Activated CD8-positive, alpha-beta memory T cell treated with anti-CD3 and anti-CD28 coated beads, Interleukin-2, amount 50 U/mL, for 48 hours (primary cell): ENCODE measurements at regions not wholly inside any gene's neighbourhood (a gene's known extent, or its start where the extent isn't known, plus 50 kb on each side); places are given as distances from the start of the nearest gene placed in this dataset.
"Not testable (repeated sequence)": the region's sequence is repeated elsewhere in the genome, so short reads cannot be mapped to it uniquely, and the experiment has no call there.

Experiments
- DNase-seq: peaks from one replicate; pipeline ENCODE4 v3.0.0-alpha.2; 2020

GRCh38 chr4:138413273-138413672, 171.1 kb upstream of the SLC7A11 start:
- DNase-seq: no peak

DNA sequence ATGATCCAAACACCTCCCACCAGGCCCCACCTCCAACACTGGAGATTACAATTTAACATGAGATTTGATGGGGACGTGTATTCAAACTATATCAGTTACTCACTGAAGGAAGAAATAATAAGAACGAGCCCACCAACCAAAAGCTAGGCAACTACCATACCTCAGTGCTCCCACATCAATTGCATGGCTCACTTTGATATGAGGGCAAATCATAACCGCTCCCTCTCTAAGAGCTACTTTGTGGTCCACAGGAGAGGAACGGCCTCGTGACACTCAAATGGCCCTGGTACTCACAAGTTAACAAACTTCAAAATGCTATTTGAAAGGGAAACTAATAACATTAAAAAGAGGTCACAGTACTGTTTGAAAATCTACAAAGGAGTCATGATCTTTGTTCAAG, 170.7 kb upstream of the SLC7A11 start:
- DNase-seq: no peak

- no peak for DNase-seq
These were observed 168.1 kb upstream of the SLC7A11 start for GRCh38 chr4:138410266-138410665.

DNA sequence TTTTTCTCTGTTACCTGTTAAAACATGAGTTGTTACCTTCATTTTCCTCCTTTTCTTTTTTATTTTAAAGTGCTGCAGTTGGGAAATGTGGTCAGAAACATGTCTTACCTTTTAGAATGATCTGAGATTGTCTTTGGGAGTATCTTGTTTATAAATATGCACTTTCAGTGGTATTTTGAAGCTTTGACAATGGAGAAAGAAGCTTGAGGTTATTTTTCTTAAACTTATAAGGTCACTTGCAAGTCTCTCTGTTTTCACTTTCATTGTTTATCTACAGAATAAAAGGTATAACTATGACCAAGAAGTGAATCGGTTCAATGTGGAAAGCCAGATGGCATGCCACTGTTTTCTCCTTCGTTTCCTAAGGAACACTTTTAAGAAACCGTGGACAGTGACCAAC, 167.5 kb upstream of the SLC7A11 start:
- DNase-seq: no peak

- DNase-seq: no peak
These were observed 166.6 kb upstream of the SLC7A11 start for GRCh38 chr4:138408758-138409157.

DNA sequence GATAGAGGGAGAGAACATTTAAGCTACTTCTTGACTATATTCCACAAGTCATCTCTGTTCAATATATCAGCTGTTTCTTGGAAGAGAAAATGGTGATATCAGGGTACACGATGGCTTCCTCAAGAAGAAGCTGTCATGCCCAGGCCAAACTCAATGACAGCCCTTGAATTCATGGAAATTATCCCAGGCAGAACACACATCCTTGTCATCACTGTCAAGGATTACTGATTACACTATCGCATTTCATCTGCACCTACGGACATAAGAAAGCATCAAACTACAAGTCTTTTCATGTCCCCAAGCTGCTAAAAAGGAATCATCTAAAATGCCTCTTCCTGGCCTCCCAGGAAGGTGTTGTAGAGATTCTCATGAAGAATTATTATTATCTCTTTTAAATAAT, 165.2 kb upstream of the SLC7A11 start:
- no peak for DNase-seq

GRCh38 chr4:138406876-138407275, 164.7 kb upstream of the SLC7A11 start:
- DNase-seq: no peak

DNA sequence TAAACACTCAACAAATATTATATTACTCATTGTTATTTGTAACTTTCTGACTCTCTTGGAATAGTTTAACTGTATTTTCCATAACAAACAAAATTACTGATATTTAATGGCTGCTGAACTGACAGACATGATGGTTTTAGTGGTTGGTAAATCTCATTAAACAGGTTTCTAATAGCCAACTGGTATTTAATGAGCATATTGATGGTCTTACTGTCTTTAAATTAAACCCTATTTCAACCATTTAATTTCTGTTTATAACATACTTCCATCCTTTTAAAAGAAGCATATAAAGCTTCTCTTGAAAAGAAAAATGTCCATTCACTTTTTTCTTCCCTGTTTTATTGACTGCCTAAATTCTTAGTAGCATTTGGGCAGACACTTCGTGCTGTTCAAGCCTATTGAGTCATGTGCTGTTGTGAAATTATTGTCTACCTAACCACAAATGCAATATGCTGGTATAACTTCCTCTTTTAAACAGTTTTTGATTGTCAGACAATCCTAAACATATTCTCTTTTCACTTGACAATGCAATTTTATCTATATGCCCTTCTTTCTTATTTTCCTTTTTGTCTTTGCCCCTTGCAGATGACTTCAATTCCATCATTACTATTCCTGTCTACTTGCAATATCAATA, 163.9 kb upstream of the SLC7A11 start:
- no peak for DNase-seq

- DNase-seq: no peak
These were observed 163.3 kb upstream of the SLC7A11 start for GRCh38 chr4:138405466-138405891.

DNA sequence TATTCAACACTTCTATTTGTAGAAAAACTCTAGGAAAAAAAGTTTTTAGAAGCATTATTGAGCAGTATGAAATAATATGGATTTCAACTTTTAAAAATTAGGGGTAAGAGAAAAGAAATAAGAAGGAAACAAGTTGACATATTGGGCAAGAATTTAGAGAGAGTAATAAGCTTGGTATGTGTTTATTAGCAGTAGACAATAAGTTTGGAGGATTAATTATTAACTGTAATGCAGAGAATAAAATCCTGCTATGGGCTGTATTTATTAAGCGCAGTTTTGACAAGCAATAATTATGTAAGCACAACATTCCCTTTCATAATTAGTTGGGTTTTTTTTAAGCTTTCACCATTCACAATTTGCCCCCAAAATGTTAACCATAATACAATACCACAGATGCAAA, 162.7 kb upstream of the SLC7A11 start:
- DNase-seq: no peak

- no peak for DNase-seq
These were observed 162.1 kb upstream of the SLC7A11 start for GRCh38 chr4:138404251-138404650.

- DNase-seq: no peak
These were observed 159.2 kb upstream of the SLC7A11 start for GRCh38 chr4:138401334-138401733.

DNA sequence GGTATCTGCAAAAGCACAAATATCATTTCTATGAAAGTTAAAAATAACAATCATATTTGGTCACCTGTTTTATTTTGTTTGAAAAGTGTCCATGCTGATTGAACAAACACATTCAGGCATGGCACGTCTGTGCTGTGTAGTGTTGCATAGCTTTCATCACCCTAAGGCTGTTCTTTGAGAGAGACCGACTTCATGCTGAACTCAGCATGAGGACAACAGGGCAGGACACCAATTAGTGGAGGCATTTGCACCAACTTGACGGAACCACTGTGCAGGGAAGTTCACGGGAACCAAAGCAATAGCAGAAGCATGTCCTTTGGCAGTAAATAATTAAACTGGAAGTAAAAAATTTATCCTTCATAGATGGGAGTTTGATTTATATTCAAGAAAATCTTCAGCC, 158.4 kb upstream of the SLC7A11 start:
- DNase-seq: no peak

DNA sequence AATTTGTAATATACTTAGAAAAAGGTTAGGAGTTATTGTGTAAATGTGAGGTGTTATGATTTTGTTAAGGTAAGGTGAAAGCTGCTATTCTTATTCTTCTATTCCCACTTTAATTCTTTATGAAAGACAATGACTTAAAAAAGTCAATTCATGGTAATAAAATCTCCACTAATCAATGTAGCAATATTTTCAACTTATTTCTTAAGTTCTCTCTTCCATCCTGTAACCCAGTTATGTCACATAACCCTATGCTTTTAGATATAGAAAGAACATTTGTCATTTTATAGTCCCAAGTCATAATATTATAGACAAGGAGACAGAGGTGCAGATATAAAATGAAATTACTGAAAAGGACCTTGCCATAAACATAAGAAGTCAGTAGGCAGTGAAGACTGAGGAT, 157.9 kb upstream of the SLC7A11 start:
- DNase-seq: no peak

DNA sequence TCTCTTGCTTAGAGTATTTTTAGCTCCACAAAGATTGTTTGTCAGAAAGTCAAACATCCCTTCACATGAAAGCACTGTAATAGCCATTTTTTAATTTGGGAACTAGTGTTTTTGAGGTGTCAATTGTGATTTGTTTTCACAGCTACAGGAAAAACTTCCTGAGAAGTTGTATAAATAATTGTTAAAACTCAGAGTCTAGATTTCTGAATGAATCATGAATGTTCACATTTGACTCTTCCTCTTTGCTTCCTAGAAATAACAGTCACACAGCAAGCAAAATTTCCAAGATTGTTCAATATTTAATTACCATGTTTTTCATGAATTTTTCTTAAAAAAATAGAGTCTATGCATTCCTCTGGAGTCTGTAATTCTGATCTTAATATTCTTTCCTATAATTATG, 156.9 kb upstream of the SLC7A11 start:
- DNase-seq: no peak

DNA sequence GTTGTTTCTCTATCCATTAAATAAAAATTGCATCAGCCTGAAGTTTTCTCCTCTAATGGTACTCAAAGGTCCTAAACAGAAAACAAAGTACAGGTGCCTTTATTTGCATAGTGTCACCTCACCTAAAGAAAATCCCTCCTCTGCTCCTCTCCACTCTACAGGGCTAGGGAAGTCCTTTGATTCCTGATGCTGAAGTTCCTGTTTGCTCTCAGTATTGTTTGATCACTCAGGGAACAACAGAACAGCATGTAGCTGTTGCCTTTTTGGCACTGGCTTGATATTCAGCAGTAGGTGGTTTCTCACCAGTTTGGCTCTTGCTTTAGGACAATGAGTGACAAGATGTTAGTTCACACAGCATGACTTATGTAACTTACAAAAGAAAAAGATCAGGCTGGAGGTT, 156.2 kb upstream of the SLC7A11 start:
- no peak for DNase-seq

GRCh38 chr4:138393886-138394610, 151.9 kb upstream of the SLC7A11 start:
- DNase-seq: no peak

DNA sequence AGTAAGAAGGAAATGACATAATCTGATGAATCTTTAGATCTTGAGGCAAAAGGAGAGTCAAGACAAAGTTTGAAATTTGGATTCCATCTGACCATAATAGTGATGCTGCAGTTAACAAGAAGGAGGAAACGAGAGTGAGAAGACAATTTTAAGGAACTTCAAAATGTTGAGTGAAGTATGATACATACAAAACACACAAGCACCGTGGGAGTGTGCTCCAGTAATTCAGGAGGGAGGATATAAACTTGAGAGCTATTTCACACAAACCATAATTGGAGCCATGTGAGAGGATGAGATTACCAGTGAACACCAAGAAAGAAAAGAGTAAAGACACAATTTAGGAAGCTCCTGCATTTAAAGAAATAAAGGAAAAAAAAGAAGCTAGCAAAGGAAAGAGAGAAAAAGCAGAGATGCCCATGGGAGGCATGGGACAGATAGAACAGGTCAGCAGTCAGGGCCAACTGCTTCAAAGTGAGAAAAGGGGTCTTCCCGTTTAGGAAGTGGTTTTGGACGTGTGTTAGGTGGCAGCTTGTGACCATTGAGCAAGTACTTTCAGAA, 150.7 kb upstream of the SLC7A11 start:
- no peak for DNase-seq

GRCh38 chr4:138389976-138390685, 148.0 kb upstream of the SLC7A11 start:
- DNase-seq: no peak

- no peak for DNase-seq
These were observed 132.8 kb upstream of the SLC7A11 start for GRCh38 chr4:138374947-138375346.

- no peak for DNase-seq
These were observed 125.8 kb upstream of the SLC7A11 start for GRCh38 chr4:138367942-138368341.

DNA sequence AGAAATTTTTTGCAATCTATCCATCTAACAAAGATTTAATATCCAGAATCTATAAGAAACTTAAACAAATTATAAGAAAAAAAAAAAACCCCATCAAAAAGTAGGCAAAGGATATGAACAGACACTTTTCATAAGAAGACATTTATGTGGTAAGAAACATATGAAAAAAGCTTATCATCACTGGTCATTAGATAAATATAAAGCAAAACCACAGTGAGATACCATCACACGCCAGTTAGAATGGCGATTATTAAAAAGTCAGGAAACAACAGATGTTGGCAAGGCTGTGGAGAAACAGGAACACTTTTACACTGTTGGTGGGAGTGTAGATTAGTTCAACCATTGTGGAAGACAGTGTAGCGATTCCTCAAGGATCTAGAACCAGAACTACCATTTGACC, 110.3 kb upstream of the SLC7A11 start:
- DNase-seq: not testable (repeated sequence)

GRCh38 chr4:138348055-138348454, 105.9 kb upstream of the SLC7A11 start:
- no peak for DNase-seq

- no peak for DNase-seq
These were observed 105.4 kb upstream of the SLC7A11 start for GRCh38 chr4:138347561-138347960.
